H9 (cell line): ENCODE measurements at regions not wholly inside any gene's neighbourhood (a gene's known extent, or its start where the extent isn't known, plus 50 kb on each side); places are given as distances from the start of the nearest gene placed in this dataset.

Experiments
- DNase-seq: peaks from one replicate; pipeline ENCODE4 v3.0.0-alpha.2; 2017
- H2AFZ ChIP-seq: one replicate; pipeline ENCODE4 v1.6.1; 2013; ENCODE audit warnings: mild to moderate bottlenecking, low read length, control low read depth, moderate library complexity
- H2AK5ac ChIP-seq: 2 replicates; pipeline ENCODE4 v1.6.1; 2013; ENCODE audit warnings: low read length, control low read depth, mixed read lengths; ENCODE audit not compliant: insufficient read length
- H2BK120ac ChIP-seq: one replicate; pipeline ENCODE4 v1.6.1; 2013; ENCODE audit warnings: low read depth, mild to moderate bottlenecking, low read length, control low read depth, inconsistent platforms; ENCODE audit not compliant: poor library complexity, severe bottlenecking
- H2BK12ac ChIP-seq: 2 replicates; pipeline ENCODE4 v1.6.1; 2013; ENCODE audit warnings: low read length, control low read depth, mixed read lengths, low read depth; ENCODE audit not compliant: insufficient read length
- H2BK15ac ChIP-seq: 2 replicates; pipeline ENCODE4 v1.6.1; 2013; ENCODE audit warnings: low read depth, low read length, control low read depth
- H2BK20ac ChIP-seq: one replicate; pipeline ENCODE4 v1.6.1; 2013; ENCODE audit warnings: low read depth, mild to moderate bottlenecking, low read length, control low read depth, inconsistent platforms; ENCODE audit not compliant: poor library complexity, severe bottlenecking
- H2BK5ac ChIP-seq: 2 replicates; pipeline ENCODE4 v1.6.1; 2013; ENCODE audit warnings: low read length, control low read depth, mixed read lengths; ENCODE audit not compliant: insufficient read length
- H3K14ac ChIP-seq: 2 replicates; pipeline ENCODE4 v1.6.1; 2013; ENCODE audit warnings: low read length, control low read depth; ENCODE audit not compliant: insufficient read depth
- H3K18ac ChIP-seq: 2 replicates; pipeline ENCODE4 v1.6.1; 2013; ENCODE audit warnings: low read depth, mild to moderate bottlenecking, mixed read lengths, low read length, control low read depth; ENCODE audit not compliant: insufficient read length
- H3K23ac ChIP-seq: 2 replicates; pipeline ENCODE4 v1.6.1; 2013; ENCODE audit warnings: low read length, control low read depth, mixed read lengths, low read depth; ENCODE audit not compliant: insufficient read length
- H3K23me2 ChIP-seq: 2 replicates; pipeline ENCODE4 v1.6.1; 2013; ENCODE audit warnings: low read depth, mild to moderate bottlenecking, mixed read lengths, low read length, control low read depth; ENCODE audit not compliant: insufficient read length, poor library complexity, severe bottlenecking
- H3K27ac ChIP-seq: 2 replicates; pipeline ENCODE4 v1.5.1; 2013; ENCODE audit warnings: low read length, control low read depth, mixed read lengths, low read depth; ENCODE audit not compliant: insufficient read length
- H3K27me3 ChIP-seq: 2 replicates; pipeline ENCODE4 v1.6.1; 2013; ENCODE audit warnings: low read length, control low read depth, inconsistent platforms; ENCODE audit not compliant: insufficient read depth
- H3K4ac ChIP-seq: 2 replicates; pipeline ENCODE4 v1.6.1; 2013; ENCODE audit warnings: low read depth, mild to moderate bottlenecking, control low read depth, inconsistent platforms, low read length, moderate library complexity
- H3K4me1 ChIP-seq: 2 replicates; pipeline ENCODE4 v1.6.1; 2013; ENCODE audit warnings: low read length, control low read depth, inconsistent platforms; ENCODE audit not compliant: insufficient read depth
- H3K4me2 ChIP-seq: 2 replicates; pipeline ENCODE4 v1.6.1; 2013; ENCODE audit warnings: low read length, control low read depth, mixed read lengths; ENCODE audit not compliant: insufficient read length, insufficient read depth
- H3K56ac ChIP-seq: 2 replicates; pipeline ENCODE4 v1.6.1; 2013; ENCODE audit warnings: low read depth, mild to moderate bottlenecking, mixed read lengths, low read length, control low read depth; ENCODE audit not compliant: insufficient read length
- H3K79me1 ChIP-seq: 2 replicates; pipeline ENCODE4 v1.6.1; 2013; ENCODE audit warnings: low read depth, mild to moderate bottlenecking, moderate library complexity, low read length, control low read depth, inconsistent platforms; ENCODE audit not compliant: insufficient read depth, poor library complexity, severe bottlenecking
- H3K79me2 ChIP-seq: 2 replicates; pipeline ENCODE4 v1.6.1; 2013; ENCODE audit warnings: low read length, control low read depth, inconsistent platforms; ENCODE audit not compliant: insufficient read depth
- H3K9ac ChIP-seq: 2 replicates; pipeline ENCODE4 v1.6.1; 2013; ENCODE audit warnings: low read length, control low read depth, mixed read lengths; ENCODE audit not compliant: insufficient read length; ENCODE audit errors: extremely low read depth
- H3K9me3 ChIP-seq: one replicate; pipeline ENCODE4 v1.6.1; 2013; ENCODE audit warnings: low read depth, low read length, inconsistent platforms; ENCODE audit not compliant: control insufficient read depth
- H3T11ph ChIP-seq: one replicate; pipeline ENCODE4 v1.6.1; 2013; ENCODE audit warnings: mild to moderate bottlenecking, low read length, control low read depth, inconsistent platforms
- H4K20me1 ChIP-seq: one replicate; pipeline ENCODE4 v1.6.1; 2013; ENCODE audit not compliant: control insufficient read depth, insufficient read length, insufficient read depth
- H4K5ac ChIP-seq: 2 replicates; pipeline ENCODE4 v1.6.1; 2013; ENCODE audit warnings: low read depth, mild to moderate bottlenecking, mixed read lengths, low read length, control low read depth; ENCODE audit not compliant: insufficient read length
- H4K8ac ChIP-seq: replicated peaks from 2 replicates; pipeline ENCODE4 v1.6.1; 2013; ENCODE audit warnings: low read length, control low read depth, mixed read lengths, low read depth; ENCODE audit not compliant: insufficient read length
- H4K91ac ChIP-seq: 2 replicates; pipeline ENCODE4 v1.6.1; 2013; ENCODE audit warnings: low read depth, mild to moderate bottlenecking, moderate library complexity, mixed read lengths, low read length, control low read depth; ENCODE audit not compliant: insufficient read length
- H3K27ac Mint-ChIP-seq, 3 experiments: 2 replicates in 2 of 3; 3 replicates in 1 of 3; pipeline ENCODE4 v1.8.0; 2020 to 2021; ENCODE audit warnings: mixed read lengths in 3 of 3, mild to moderate bottlenecking in 1 of 3, moderate library complexity in 1 of 3
- H3K27me3 Mint-ChIP-seq: 2 replicates; pipeline ENCODE4 v1.8.0; 2021; ENCODE audit warnings: low read depth, mild to moderate bottlenecking, moderate library complexity, mixed read lengths
- H3K36me3 Mint-ChIP-seq, 3 experiments: 2 replicates in 2 of 3; 3 replicates in 1 of 3; pipeline ENCODE4 v1.8.0; 2020 to 2021; ENCODE audit warnings: low read depth in 3 of 3, mixed read lengths in 3 of 3; ENCODE audit not compliant: insufficient read depth in 1 of 3
- H3K4me1 Mint-ChIP-seq, 2 experiments: 2 replicates each; pipeline ENCODE4 v1.8.0; 2020; ENCODE audit warnings: mixed read lengths in 2 of 2
- H3K4me3 Mint-ChIP-seq, 2 experiments: 2 replicates in 1 of 2; 3 replicates in 1 of 2; pipeline ENCODE4 v1.8.0; 2020 to 2021; ENCODE audit warnings: mild to moderate bottlenecking in 2 of 2, mixed read lengths in 2 of 2, moderate library complexity in 1 of 2
- H3K9me3 Mint-ChIP-seq, 2 experiments: 2 replicates in 1 of 2; 3 replicates in 1 of 2; pipeline ENCODE4 v1.8.0; 2020; ENCODE audit warnings: mild to moderate bottlenecking in 2 of 2, mixed read lengths in 2 of 2, moderate library complexity in 1 of 2
- WGBS: extraction: QIAGEN DNeasy Blood & Tissue Kit; methylation state at CpG from one replicate; pipeline ENCODE4 v1.1.7; 2013; ENCODE audit warnings: missing lambda C conversion rate, low lambda C conversion rate, mixed read lengths; ENCODE audit not compliant: insufficient read length; ENCODE audit errors: extremely low coverage; 5-methylcytosine and 5-hydroxymethylcytosine counted together
- TF ChIP-seq, protein P1 (sequence below): fragments of 200-600 bp; sonication (generic); conservative IDR thresholded peaks from 3 replicates; pipeline ENCODE4 v1.8.0; 2021; ENCODE audit warnings: antibody characterized with exemption, mild to moderate bottlenecking

DNA sequence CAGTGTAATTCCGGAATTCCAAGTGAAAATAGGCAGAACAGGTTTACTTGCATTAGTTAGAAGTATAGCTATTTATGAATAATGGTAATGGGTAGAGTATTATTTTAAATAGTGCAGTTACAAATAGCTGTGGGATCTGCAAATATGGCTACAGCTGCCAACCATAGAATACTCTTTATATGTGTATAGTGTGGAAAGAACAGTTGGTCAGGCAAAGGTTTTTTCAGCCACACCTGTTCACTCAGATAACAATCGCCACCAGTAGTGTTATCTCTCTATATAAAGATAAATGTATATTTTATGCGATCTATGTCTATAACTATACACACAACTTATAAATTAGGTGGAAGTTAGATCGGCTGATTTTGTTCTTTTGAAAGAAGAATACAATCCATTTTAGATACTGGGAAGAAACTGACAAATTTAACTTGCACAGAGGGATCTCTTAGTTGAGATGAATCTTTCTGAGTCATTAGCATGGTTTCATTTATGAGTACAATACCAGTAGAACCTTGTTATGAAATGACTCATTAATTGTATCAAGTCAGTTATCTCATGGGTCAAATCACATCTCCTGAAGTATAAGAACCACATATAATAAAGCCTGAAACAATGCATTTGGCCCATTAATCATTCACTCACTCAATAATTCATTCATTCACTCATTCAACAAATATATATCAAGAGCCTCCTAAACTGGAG lies 100.9 kb upstream of the NR3C2 start:
- Histone ChIP-seq H2BK20ac (no peak overlapping the region), H2BK12ac (no peak overlapping the region), H3K4me2 (no peak overlapping the region), H3K4me1 (no peaks in the 10 kb centered on the region), H3K79me2 (no peaks in the 10 kb centered on the region), H4K8ac (no peak overlapping the region), H2AK5ac (no peak overlapping the region), H3K23me2 (no peaks in the 10 kb centered on the region), H4K20me1 (no peaks in the 10 kb centered on the region), H3K14ac (no peak overlapping the region), H2AFZ (no peak overlapping the region), H3K4ac (no peak overlapping the region), H3K18ac (no peak overlapping the region), H2BK120ac (no peak overlapping the region), H3K27me3 (no peaks in the 10 kb centered on the region), H2BK15ac (no peak overlapping the region), H4K5ac (no peak overlapping the region), H3K23ac (no peak overlapping the region), H2BK5ac (no peak overlapping the region), H3K27ac (no peak overlapping the region), H3K9me3 (no peaks in the 10 kb centered on the region), H3T11ph (no peak overlapping the region), H3K56ac (no peak overlapping the region), H3K9ac (no peak overlapping the region), H4K91ac (no peak overlapping the region), H3K79me1 (no peaks in the 10 kb centered on the region)
- no peak for DNase-seq
- TF ChIP-seq, protein P1, sequence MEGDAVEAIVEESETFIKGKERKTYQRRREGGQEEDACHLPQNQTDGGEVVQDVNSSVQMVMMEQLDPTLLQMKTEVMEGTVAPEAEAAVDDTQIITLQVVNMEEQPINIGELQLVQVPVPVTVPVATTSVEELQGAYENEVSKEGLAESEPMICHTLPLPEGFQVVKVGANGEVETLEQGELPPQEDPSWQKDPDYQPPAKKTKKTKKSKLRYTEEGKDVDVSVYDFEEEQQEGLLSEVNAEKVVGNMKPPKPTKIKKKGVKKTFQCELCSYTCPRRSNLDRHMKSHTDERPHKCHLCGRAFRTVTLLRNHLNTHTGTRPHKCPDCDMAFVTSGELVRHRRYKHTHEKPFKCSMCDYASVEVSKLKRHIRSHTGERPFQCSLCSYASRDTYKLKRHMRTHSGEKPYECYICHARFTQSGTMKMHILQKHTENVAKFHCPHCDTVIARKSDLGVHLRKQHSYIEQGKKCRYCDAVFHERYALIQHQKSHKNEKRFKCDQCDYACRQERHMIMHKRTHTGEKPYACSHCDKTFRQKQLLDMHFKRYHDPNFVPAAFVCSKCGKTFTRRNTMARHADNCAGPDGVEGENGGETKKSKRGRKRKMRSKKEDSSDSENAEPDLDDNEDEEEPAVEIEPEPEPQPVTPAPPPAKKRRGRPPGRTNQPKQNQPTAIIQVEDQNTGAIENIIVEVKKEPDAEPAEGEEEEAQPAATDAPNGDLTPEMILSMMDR = no peak
- H3K4me1 Mint-ChIP-seq = no peaks in the 10 kb centered on the region
- no peaks in the 10 kb centered on the region for H3K36me3 Mint-ChIP-seq
- H3K27ac Mint-ChIP-seq = no peak overlapping the region
- no CpG with 5 or more reads among the region's 4 CpGs for WGBS
- no peaks in the 10 kb centered on the region for H3K9me3 Mint-ChIP-seq
- no peak overlapping the region for H3K4me3 Mint-ChIP-seq
- H3K27me3 Mint-ChIP-seq = no peaks in the 10 kb centered on the region
